MV-4-11 (cell line): ENCODE measurements at regions not wholly inside any gene's neighbourhood (a gene's known extent, or its start where the extent isn't known, plus 50 kb on each side); places are given as distances from the start of the nearest gene placed in this dataset.
"Not testable (repeated sequence)": the region's sequence is repeated elsewhere in the genome, so short reads cannot be mapped to it uniquely, and the experiment has no call there.

Source experiments
- DNase-seq: peaks from one replicate; lab custom pipeline; 2025; lab: John Stamatoyannopoulos, UW

- DNase-seq: no peak
Observed at GRCh38 chr10:34908481-34908880, 93.4 kb upstream of the PARD3 start.

GRCh38 chr10:34907743-34908430 lies 92.8 kb upstream of the PARD3 start:
- no peak for DNase-seq

- DNase-seq: no peak
Observed at GRCh38 chr10:34906067-34906965, 91.2 kb upstream of the PARD3 start.

GRCh38 chr10:34905200-34905927 lies 90.3 kb upstream of the PARD3 start:
- DNase-seq: no peak

- DNase-seq: no peak
Observed at GRCh38 chr10:34904191-34904590, 89.1 kb upstream of the PARD3 start.

- DNase-seq: no peak
Observed at GRCh38 chr10:34899161-34899560, 84.1 kb upstream of the PARD3 start.

GRCh38 chr10:34895977-34896376 lies 80.9 kb upstream of the PARD3 start:
- DNase-seq: no peak

DNA sequence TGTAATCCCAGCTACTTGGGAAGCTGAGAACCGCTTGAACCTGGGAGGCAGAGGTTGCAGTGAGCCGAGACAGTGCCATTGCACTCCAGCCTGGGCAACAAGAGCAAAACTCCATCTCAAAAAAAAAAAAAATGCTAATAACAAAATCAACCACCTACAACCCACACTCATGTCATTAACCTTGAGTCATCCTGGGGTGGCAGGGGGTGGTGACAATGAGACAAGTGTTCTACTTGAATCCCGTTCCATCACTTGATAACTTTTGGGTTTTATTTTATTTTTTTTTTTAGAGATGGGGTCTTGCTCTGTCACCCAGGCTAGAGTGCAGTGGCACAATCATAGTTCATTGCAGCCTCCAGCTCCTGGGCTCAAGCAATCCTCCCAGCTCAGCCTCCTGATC lies 80.0 kb upstream of the PARD3 start:
- DNase-seq: not testable (repeated sequence)

DNA sequence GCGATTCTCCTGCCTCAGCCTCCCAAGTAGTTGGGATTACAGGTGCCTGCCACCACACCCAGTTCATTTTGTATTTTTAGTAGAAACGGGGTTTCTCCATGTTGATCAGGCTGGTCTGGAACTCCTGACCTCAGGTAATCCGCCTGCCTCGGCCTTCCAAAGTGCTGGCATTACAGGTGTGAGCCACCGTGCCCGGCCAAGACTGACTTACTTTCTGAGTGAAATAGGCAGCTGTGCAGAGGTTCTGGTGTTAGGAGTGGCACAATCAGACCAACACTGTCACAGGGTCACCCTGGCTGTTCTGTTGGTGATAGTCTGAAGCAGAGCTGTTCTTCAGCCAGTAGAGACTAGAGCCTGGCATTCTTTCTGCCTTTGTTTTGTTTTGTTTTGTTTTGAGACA lies 77.4 kb upstream of the PARD3 start:
- DNase-seq: not testable (repeated sequence)

DNA sequence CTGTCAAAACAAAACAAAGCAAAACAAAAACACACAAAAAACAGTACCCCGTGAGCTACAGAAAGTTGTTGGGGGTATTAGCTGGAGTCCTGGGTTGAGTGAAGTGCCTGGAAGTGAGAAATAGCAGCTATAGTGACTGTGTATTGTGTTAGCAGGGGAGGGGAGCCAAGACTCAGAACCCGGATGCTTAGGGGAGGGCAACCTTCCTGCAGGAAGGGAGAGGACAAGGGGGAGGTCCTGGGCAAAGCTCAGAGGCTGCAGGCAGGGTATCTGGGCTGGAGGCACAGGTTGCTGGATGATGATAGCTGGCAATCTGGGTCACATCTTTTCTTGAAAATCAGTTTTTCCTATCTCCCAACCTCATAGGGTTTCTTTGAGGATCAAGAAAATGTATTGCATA lies 75.8 kb upstream of the PARD3 start:
- DNase-seq: no peak

DNA sequence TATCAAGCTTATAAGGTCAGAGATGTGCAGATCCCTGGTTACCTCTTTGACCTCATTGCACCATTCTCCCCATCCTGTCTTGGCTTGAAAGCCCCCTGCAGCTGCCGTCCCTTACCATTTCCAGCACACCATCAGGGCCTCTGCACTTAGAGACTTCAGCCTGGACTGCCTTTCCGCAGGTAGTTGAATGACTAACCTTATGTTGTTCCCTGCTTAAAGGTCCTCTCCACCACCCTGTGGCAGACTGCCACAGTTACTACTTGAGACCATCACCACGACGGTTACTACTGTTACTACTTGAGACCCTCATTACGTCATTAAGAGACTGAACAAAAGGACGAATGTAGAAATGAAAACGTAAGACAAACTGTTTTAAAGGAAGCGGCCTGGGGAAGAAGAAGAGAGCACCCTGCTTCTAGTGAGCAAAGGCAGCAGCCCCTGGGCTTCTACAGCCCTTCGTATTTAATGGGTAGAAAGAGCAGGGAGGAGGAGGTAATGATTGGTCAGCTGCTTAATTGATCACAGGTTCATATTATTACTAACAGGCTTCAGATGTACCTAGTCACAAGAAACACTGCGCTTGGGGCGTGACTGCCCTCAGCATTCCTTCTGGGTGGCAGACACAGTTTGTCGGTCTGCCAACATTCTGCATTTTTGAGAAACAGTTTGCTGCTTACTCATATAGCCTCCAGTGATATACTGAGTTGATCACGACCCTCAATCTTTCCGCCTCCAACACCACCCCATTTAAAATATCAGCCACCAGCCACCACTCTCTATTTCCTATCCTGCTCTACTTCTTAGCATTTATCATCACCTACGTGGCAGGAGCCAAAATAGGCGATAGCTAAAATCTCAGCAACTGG lies 74.1 kb upstream of the PARD3 start:
- DNase-seq: no peak

- peak; percentile 0 for DNase-seq
Observed at GRCh38 chr10:34886906-34887642, 72.0 kb upstream of the PARD3 start.

DNA sequence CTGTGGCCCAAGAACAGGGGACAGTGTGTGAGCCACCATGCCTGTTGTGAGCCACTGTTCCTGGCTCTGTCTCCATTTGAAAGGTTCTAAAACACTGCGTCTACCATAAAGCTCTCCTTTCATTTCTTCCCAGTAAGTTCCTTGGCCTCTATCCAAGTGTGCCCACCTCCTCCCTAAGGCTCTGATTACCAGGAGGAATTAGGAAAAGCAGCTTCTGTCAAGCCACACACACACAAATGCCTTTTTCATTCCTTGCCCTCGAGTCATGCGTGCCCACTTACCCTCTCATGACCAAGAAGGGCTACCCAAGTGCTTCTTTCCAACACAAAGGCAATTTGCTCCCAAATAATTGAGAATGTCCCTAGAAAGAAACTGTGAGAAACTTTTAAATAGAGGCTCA lies 70.8 kb upstream of the PARD3 start:
- no peak for DNase-seq

DNA sequence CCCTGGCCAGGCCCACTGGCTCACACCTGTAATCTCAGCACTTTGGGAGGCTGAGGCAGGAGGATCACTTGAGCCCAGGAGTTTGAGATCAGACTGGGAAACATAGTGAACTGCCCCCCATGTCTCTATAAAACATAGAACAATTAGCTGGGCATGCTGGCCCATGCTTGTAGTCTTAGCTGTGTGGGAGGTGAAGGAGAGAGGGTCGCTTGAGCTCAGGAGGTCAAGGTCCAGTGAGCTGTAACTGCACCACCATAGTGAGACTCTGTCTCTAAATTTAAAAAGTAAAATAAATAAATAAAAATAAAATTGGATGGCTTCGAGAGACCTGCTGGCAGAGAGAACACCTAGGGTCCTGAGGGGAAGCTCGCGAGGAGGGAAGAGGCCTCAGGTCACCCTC lies 69.9 kb upstream of the PARD3 start:
- no peak for DNase-seq

- peak; percentile 23 for DNase-seq
Observed at GRCh38 chr10:34884272-34884952, 69.3 kb upstream of the PARD3 start.

- no peak for DNase-seq
Observed at GRCh38 chr10:34880817-34881216, 65.7 kb upstream of the PARD3 start.

DNA sequence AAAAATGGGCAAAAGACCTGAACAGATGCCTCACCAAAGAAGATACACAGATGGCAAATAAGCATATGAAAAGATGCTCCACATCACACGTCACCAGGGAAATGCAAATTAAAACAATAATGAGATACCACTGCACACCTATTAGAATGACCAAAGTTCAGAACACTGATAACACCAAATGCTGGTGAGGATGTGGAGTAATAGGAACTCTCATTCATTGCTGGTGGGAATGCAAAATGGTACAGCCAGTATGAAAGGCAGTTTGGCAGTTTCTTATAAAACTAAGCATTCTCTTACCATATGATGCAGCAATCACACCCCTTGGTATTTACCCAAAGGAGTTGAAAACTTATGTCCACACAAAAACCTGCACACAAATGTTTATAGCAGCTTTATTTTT lies 63.6 kb upstream of the PARD3 start:
- not testable (repeated sequence) for DNase-seq

GRCh38 chr10:34875061-34875460 lies 60.0 kb upstream of the PARD3 start:
- DNase-seq: no peak

DNA sequence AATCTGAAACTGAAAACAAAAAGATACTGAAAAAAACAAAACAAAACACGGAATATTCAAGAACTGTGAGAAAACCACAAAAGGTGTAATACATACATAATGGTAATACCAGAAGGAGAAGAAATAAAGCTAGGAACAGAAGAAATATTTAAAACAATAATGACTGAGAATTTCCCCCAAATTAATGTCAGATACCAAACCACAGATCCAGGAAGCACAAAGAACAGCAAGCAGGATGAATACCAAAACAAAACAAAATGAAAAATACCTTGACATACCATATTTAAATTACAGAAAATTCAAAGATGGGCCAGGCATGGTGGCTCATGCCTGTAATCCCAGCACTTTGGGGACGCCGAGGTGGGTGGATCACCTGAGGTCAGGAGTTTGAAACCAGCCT lies 57.7 kb upstream of the PARD3 start:
- DNase-seq: no peak

GRCh38 chr10:34869135-34869836 lies 54.2 kb upstream of the PARD3 start:
- no peak for DNase-seq
